K562 (cell line): ENCODE measurements at regions not wholly inside any gene's neighbourhood (a gene's known extent, or its start where the extent isn't known, plus 50 kb on each side); places are given as distances from the start of the nearest gene placed in this dataset.

Experiments used
- ATAC-seq: fragments of 200-7000 bp; cut with Tn5 transposase; 3 replicates; pipeline ENCODE4 v1.9.1; 2020; ENCODE audit warnings: moderate library complexity
- BruUV-seq: library from RNA; stranded (reverse); fragments of 400-500 nt; replicated peaks from 2 replicates; lab custom pipeline; 2021; lab: Mats Ljungman, UMichigan
- CTCF ChIA-PET: fragments of 300-600 bp; formaldehyde crosslinking; extraction: SDS; loops from one replicate; lab custom pipeline; 2021; ENCODE audit warnings: low intra/inter-chr PET ratio; lab: Yijun Ruan, JAX
- POLR2A ChIA-PET: fragments of 300-600, 350-650 bp; sonication (Branson Sonifier 250); formaldehyde crosslinking; extraction: SDS; loops from one replicate; lab custom pipeline; 2021; ENCODE audit warnings: antibody characterized with exemption, inconsistent platforms; lab: Yijun Ruan, JAX
- DNase-seq, 4 experiments: peaks; one replicate each; pipeline versions ENCODE4 v3.0.0 to v3.0.0-alpha.2; 2011 to 2018; ENCODE audit warnings: low spot score in 3 of 4, mixed read lengths in 3 of 4; ENCODE audit errors: extremely low read depth in 1 of 4
- FAIRE-seq: peaks from 2 replicates; lab custom pipeline; 2011; peaks lifted over from hg19 to GRCh38; lab: Jason Lieb, UNC
- H2AFZ ChIP-seq: 2 replicates; pipeline ENCODE4 v1.6.0; 2011; ENCODE audit warnings: low read depth, low read length, control low read depth, inconsistent platforms
- H3K27ac ChIP-seq: fragments of 200-600 bp; 3 replicates; pipeline ENCODE4 v1.8.0; 2011; ENCODE audit warnings: low read depth, mild to moderate bottlenecking, control low read depth, inconsistent platforms, low read length, moderate library complexity, mixed read lengths; ENCODE audit errors: extremely low read depth
- H3K27me3 ChIP-seq, 2 experiments: fragments of 300-600 bp in 1 of 2; 2 replicates in 1 of 2; 3 replicates in 1 of 2; pipeline versions ENCODE4 v1.6.0 to v1.8.0; 2011; ENCODE audit warnings: inconsistent platforms in 2 of 2, low read length in 2 of 2, mild to moderate bottlenecking in 1 of 2, mixed read lengths in 1 of 2, moderate library complexity in 1 of 2; ENCODE audit not compliant: control insufficient read depth in 2 of 2, insufficient read depth in 2 of 2
- H3K36me3 ChIP-seq: fragments of 300-600 bp; 3 replicates; pipeline ENCODE4 v1.8.0; 2011; ENCODE audit warnings: mild to moderate bottlenecking, low read length, inconsistent platforms; ENCODE audit not compliant: control insufficient read depth, insufficient read depth
- H3K4me1 ChIP-seq, 2 experiments: fragments of 200-600 bp in 1 of 2; replicated peaks in 1 of 2; 2 replicates in 1 of 2; 3 replicates in 1 of 2; pipeline versions ENCODE4 v1.5.1 to v1.8.0; 2011; ENCODE audit warnings: inconsistent platforms in 2 of 2, low read length in 2 of 2, mild to moderate bottlenecking in 1 of 2, mixed read lengths in 1 of 2, moderate library complexity in 1 of 2; ENCODE audit not compliant: control insufficient read depth in 2 of 2, insufficient read depth in 2 of 2
- H3K4me2 ChIP-seq: 2 replicates; pipeline ENCODE4 v1.6.1; 2011; ENCODE audit warnings: low read length, control low read depth, inconsistent platforms, mixed read lengths; ENCODE audit not compliant: insufficient read depth
- H3K4me3 ChIP-seq: fragments of 200-600 bp; sonication (generic), shearing (Covaris generic); 2 replicates; pipeline ENCODE4 v1.5.1; 2016; ENCODE audit warnings: control low read depth, inconsistent platforms
- H3K79me2 ChIP-seq: fragments of 200-600 bp; 3 replicates; pipeline ENCODE4 v1.8.0; 2011; ENCODE audit warnings: low read length, inconsistent platforms; ENCODE audit not compliant: control insufficient read depth, insufficient read depth
- H3K9ac ChIP-seq, 2 experiments: 2 replicates each; pipeline versions ENCODE4 v1.6.0 to v1.6.1; 2011; ENCODE audit warnings: low read depth in 2 of 2, low read length in 2 of 2, control low read depth in 1 of 2, inconsistent platforms in 1 of 2, mild to moderate bottlenecking in 1 of 2, mixed read lengths in 1 of 2; ENCODE audit not compliant: insufficient read depth in 1 of 2
- H3K9me1 ChIP-seq: one replicate; pipeline ENCODE4 v1.6.0; 2011; ENCODE audit warnings: inconsistent platforms, mild to moderate bottlenecking, low read length, moderate library complexity; ENCODE audit not compliant: control insufficient read depth, insufficient read depth
- H3K9me3 ChIP-seq: replicated peaks from 2 replicates; pipeline ENCODE4 v1.5.1; 2011; ENCODE audit warnings: low read depth, low read length, inconsistent platforms; ENCODE audit not compliant: control insufficient read depth, insufficient read depth
- H4K20me1 ChIP-seq: replicated peaks from 2 replicates; pipeline ENCODE4 v1.6.1; 2011; ENCODE audit warnings: low read length, inconsistent platforms, mixed read lengths; ENCODE audit not compliant: control insufficient read depth, insufficient read depth
- FOXJ3 ChIP-seq: sonication (generic); formaldehyde crosslinking; IDR thresholded peaks from 2 replicates; pipeline ENCODE4 v1.4.0; 2020; ENCODE audit warnings: mild to moderate bottlenecking, missing genetic modification reagents
- MAZ ChIP-seq, 2 experiments: fragments of 450-650 bp in 1 of 2; sonication (generic) in 1 of 2; formaldehyde crosslinking; IDR thresholded peaks in 1 of 2; conservative IDR thresholded peaks in 1 of 2; 2 replicates each; pipeline versions ENCODE4 v1.4.0 to v1.5.0; 2020; ENCODE audit warnings: mild to moderate bottlenecking in 1 of 2, missing genetic modification reagents in 1 of 2
- PHB ChIP-seq: fragments of 250-450 bp; sonication (Bioruptor Pico); IDR thresholded peaks from 2 replicates; pipeline ENCODE4 v1.5.0; 2021
- PHF8 ChIP-seq: fragments of 200-600 bp; sonication (generic); IDR thresholded peaks from 2 replicates; pipeline ENCODE4 v1.6.1; 2012; ENCODE audit warnings: mixed run types, mild to moderate bottlenecking, inconsistent platforms, low read length, moderate library complexity, borderline replicate concordance
- YY1 ChIP-seq, 3 experiments: IDR thresholded peaks; 2 replicates each; pipeline ENCODE4 v1.6.1; 2011; ENCODE audit warnings: low read length in 2 of 3, mild to moderate bottlenecking in 2 of 3, moderate library complexity in 2 of 3, borderline replicate concordance in 1 of 3, control low read depth in 1 of 3, low read depth in 1 of 3; ENCODE audit not compliant: insufficient read depth in 3 of 3, insufficient replicate concordance in 2 of 3, control insufficient read depth in 1 of 3, insufficient read length in 1 of 3; ENCODE audit errors: extremely low read depth in 1 of 3
- ZFP36 ChIP-seq: fragments of 150-350 bp; IDR thresholded peaks from 2 replicates; pipeline ENCODE4 v1.6.1; 2018; ENCODE audit warnings: low read length, low read depth; ENCODE audit not compliant: partially characterized antibody
- WGBS: fragments of 100-300 bp; shearing (Covaris generic); methylation state at CpG from one replicate; pipeline ENCODE4 v1.1.6; 2016; ENCODE audit warnings: low coverage, mixed read lengths; ENCODE audit not compliant: insufficient coverage; ENCODE audit errors: missing lambda C conversion rate; 5-methylcytosine and 5-hydroxymethylcytosine counted together
- in situ Hi-C: fragments of 300-500 bp; cut with MboI; formaldehyde crosslinking; loops from 4 replicates; pipeline ENCODE4 v1.15.0; 2018; ENCODE audit warnings: inconsistent platforms, mixed read lengths
- intact Hi-C: fragments of 100-400 bp; cut with micrococcal nuclease; formaldehyde crosslinking; loops from 2 replicates; pipeline ENCODE4 v1.14.2; 2022
- TF ChIP-seq, protein P1 (sequence below): fragments of 200-400 bp; formaldehyde crosslinking; IDR thresholded peaks from 2 replicates; pipeline ENCODE4 v1.6.1; 2017; ENCODE audit warnings: mild to moderate bottlenecking, low read depth, low read length, moderate library complexity
- TF ChIP-seq, protein P2 (sequence below): IDR thresholded peaks from 2 replicates; pipeline ENCODE4 v1.6.1; 2012; ENCODE audit warnings: low read depth, low read length, improper control_type of control experiment, borderline replicate concordance

DNA sequence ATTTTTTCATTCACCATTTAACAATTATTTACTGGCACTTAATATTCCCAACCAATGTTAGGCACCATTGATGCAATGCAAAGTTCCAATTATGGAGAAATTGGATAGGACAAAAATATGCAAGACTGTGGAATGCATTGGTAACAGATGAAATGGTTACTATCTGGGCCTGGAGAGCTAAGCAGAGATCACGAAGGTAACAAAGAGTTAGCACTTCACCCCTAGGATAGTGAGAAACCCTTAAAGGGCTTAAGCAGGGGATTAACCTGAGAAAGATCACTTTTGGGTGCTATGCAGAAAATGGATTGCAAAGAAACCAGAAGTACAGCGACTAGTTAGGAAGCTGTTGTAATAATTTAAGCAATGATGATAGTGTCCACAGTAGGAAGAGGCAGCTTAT, 129.6 kb upstream of the GPR149 start:
- no TSS peak for BruUV-seq
- no peak for FAIRE-seq
- Histone ChIP-seq H3K27ac (no peak overlapping the region), H3K9ac (no peak overlapping the region), H3K79me2 (no peaks in the 10 kb centered on the region), H3K27me3 (no peaks in the 10 kb centered on the region), H3K36me3 (no peaks in the 10 kb centered on the region), H3K4me3 (no peak overlapping the region), H3K4me1 (no peaks in the 10 kb centered on the region), H3K9me1 (no peaks in the 10 kb centered on the region), H3K9me3 (no peaks in the 10 kb centered on the region), H2AFZ (no peak overlapping the region), H4K20me1 (no peaks in the 10 kb centered on the region), H3K4me2 (no peak overlapping the region)
- no peak for DNase-seq
- WGBS, result 0% methylated on average over 2 of the region's 2 CpGs
- POLR2A ChIA-PET, result no interaction called here
- ATAC-seq, result no peak
- no peak for TF ChIP-seq ZFP36
- TF ChIP-seq, protein P1, sequence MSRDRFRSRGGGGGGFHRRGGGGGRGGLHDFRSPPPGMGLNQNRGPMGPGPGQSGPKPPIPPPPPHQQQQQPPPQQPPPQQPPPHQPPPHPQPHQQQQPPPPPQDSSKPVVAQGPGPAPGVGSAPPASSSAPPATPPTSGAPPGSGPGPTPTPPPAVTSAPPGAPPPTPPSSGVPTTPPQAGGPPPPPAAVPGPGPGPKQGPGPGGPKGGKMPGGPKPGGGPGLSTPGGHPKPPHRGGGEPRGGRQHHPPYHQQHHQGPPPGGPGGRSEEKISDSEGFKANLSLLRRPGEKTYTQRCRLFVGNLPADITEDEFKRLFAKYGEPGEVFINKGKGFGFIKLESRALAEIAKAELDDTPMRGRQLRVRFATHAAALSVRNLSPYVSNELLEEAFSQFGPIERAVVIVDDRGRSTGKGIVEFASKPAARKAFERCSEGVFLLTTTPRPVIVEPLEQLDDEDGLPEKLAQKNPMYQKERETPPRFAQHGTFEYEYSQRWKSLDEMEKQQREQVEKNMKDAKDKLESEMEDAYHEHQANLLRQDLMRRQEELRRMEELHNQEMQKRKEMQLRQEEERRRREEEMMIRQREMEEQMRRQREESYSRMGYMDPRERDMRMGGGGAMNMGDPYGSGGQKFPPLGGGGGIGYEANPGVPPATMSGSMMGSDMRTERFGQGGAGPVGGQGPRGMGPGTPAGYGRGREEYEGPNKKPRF, result no peak
- no peak for TF ChIP-seq PHB (CRISPR knock-in tag)
- TF ChIP-seq FOXJ3, result no peak
- no peak for TF ChIP-seq MAZ (CRISPR knock-in tag; conservative IDR thresholded peaks at IDR 0.05 in 1 of 2, IDR thresholded peaks at IDR 0.05 in 1 of 2)
- TF ChIP-seq PHF8, result no peak
- TF ChIP-seq YY1 (IDR thresholded peaks at IDR 0.05; ENCODE audit: borderline replicate concordance in 1 of 3, control insufficient read depth in 1 of 3, extremely low read depth in 1 of 3, insufficient read depth in 3 of 3, insufficient read length in 1 of 3, insufficient replicate concordance in 2 of 3, low read depth in 1 of 3, low read length in 2 of 3), result no peak
- TF ChIP-seq, protein P2, sequence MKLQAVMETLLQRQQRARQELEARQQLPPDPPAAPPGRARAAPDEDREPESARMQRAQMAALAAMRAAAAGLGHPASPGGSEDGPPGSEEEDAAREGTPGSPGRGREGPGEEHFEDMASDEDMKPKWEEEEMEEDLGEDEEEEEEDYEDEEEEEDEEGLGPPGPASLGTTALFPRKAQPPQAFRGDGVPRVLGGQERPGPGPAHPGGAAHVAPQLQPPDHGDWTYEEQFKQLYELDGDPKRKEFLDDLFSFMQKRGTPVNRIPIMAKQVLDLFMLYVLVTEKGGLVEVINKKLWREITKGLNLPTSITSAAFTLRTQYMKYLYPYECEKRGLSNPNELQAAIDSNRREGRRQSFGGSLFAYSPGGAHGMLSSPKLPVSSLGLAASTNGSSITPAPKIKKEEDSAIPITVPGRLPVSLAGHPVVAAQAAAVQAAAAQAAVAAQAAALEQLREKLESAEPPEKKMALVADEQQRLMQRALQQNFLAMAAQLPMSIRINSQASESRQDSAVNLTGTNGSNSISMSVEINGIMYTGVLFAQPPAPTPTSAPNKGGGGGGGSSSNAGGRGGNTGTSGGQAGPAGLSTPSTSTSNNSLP, result no peak
- CTCF ChIA-PET, result no interaction called here
- intact Hi-C loops (no loop called here), in situ Hi-C loops (no loop called here)
